GM18519 (cell line): ENCODE measurements at regions not wholly inside any gene's neighbourhood (a gene's known extent, or its start where the extent isn't known, plus 50 kb on each side); places are given as distances from the start of the nearest gene placed in this dataset.
"Not testable (repeated sequence)": the region's sequence is repeated elsewhere in the genome, so short reads cannot be mapped to it uniquely, and the experiment has no call there.

ENCODE experiments used
- ATAC-seq: cut with Tn5 transposase; IDR thresholded peaks from one replicate; pipeline ENCODE4 v1.9.1; 2021; ENCODE audit warnings: mild to moderate bottlenecking, moderate library complexity; ENCODE audit not compliant: unreplicated experiment, low FRiP score

DNA sequence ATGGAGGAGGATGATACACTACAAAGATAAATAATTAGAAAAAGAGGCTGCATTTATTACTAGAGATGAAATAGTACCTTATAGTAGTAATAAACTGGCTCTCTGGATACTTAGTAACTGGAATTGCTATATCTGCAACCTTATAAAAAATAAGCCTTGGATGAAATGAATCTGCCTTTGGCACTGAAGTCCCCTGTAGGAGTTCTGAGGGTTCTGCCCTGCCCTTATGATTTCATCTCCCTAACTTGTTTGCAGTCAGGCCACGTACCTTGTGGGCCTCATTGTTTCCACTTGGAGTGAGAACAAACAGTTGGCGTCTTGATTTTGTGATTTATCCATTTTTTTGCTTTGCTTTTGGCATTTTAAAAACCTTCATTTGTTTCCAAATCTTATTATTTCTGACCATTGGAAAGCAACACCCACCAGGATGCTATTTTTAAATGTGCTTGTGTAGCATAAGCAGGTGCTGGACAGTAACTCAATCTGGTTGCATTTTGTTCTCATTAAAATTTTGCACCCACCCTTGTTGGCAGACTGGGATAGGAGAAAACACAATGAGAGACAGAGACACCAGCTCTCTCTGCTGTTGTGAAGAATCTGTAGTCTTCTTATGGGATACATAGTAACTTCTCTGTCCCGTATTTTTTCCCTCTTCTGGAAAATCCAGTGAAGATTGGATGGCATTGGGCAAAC is 518.9 kb upstream of the SGCD start:
- no peak for ATAC-seq

GRCh38 chr5:155815248-155815647 is 511.7 kb upstream of the SGCD start:
- ATAC-seq = no peak

- ATAC-seq = no peak
These were observed 504.8 kb upstream of the SGCD start for GRCh38 chr5:155822177-155822576.

DNA sequence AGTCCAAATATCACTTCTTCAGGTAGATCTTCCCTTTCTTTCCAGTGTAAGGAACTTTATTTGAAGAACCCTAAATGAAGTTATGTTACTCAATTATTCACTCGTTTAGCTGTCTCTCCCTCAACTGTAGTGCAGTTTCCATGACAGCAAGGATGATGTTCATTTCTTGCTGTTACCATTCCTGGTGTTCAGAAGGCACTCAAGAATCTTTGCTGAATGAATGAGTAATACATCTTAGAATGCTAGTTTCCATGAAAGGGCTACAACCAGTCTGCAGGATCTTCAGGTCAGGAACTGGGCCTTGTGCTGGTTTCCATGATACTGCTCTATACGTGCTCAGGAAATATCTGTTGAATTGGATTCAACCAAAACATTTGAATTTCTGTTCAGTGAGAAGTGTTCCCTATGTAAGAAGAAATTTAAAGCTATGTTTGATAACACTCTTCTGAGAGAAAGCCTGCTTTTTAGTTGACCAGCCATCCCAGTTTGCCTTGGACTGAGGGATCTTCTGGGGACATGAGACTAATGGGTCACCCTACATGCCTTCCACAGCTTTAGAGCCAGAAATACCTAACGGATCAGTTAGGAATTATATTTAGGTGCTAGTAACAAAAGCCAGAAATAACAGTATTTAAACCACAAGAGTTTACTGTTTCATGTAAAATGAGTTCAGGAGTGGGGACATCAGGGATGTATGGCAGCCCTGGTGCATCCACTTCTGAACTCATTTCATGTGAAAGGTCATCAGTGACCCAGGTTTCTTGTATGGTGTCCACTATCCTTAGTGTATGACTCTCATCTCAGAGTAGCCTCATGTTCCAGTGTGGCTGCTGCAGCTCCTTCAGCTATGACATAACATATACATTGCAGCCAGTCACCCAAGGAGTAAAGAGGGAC is 500.1 kb upstream of the SGCD start:
- no peak for ATAC-seq

DNA sequence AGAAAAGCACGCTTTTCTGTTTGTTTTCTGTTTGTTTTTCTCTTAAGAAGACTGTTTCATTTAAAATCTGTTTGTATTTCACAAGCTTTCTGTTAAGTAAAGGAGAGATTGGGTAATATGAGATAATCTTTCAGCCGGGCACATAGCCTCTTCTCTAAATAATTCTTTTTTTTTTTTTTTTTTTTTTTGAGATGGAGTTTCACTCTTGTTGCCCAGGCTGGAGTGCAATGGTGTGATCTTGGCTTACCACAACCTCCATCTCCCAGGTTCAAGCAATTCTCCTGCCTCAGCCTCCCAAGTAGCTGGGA is 499.5 kb upstream of the SGCD start:
- ATAC-seq = not testable (repeated sequence)

GRCh38 chr5:155827949-155828348 is 499.0 kb upstream of the SGCD start:
- peak; percentile 99 for ATAC-seq

GRCh38 chr5:155831491-155831890 is 495.5 kb upstream of the SGCD start:
- no peak for ATAC-seq

- ATAC-seq = no peak
These were observed 493.7 kb upstream of the SGCD start for GRCh38 chr5:155833287-155833686.

DNA sequence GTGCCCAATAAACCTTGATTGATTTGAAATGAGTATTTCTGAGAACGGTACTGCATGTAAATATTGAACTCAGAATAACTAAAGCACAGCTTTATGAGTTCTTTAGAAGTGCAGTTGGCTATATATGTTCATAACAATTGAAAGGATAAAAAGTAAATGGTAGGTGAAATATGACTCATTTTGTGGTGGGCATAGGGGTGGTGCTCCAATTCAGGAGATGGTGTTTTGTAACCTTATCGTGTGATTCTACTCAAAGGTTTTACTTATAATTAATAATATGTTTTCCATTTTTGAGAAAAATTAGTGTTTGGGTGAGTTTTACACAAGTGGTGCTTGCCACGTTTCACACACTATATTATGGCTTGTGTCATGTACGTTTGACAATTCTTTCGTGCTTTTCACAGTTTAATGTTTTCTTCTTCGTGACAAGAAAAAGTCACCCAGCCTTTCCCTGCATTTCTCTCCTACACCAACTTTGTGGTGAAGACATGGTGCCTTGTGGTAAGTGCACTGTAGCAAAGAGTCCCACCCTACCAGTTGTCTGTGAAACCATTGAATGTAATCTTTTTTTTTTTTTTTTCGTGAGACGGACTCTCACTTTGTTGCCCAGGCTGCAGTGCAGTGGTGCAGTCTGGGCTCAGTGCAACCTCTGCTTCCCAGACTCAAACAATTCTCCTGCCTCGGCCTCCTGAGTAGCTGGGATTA is 492.5 kb upstream of the SGCD start:
- no peak for ATAC-seq

GRCh38 chr5:155836089-155836803 is 490.7 kb upstream of the SGCD start:
- no peak for ATAC-seq

DNA sequence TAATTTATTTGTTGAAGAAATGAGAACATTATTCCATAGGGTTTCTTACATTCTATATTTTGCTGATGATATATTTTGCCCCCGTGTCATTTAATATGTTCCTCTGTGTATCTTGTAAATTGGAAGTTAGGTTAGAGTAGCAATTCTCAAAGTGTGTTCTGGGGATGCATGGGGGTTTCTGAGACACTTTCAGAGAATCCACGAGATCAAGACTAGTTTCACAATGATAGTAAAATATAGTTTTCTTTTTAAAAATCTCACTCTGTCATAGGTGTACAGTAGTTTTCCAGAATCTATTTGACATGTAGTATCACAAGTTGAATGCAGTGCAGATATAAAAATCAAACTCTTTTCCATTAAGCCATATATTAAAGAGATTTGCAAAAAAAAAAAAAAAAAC is 488.6 kb upstream of the SGCD start:
- no peak for ATAC-seq

DNA sequence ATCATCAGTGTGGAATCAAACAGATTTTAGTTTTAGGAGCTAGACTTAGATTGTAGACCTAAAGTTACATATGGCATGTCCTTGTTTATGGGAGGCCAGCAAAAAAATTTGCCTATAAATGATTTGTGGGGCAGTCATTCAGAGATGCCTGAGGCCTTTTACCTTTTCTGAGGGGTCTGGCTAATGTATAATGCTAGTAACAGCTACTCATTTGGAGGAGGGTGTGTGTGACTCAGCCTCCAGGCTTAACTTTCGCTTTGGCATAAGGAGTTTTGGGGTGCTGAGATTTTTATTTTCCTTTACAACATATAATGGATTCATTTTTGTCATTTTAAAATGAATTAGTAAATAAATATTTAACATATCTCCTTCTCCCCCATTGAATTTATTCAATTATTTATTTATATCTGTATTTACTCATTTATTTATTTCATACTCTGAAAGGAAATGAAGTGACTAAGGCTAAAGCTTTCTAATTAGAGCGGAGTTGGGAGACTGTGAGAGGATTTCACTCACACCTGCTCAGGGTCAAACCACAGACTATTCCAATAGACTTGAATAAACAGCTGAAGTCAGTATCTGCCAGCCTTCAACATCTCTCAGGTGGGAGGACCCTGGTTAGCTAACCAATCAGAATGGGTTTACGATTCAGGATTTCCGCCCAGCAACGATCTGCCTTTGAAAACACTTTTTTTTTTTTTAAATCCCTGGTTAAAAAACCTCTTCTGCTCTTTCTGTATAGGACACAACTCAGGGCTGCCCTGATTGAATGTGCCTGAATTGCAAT is 487.5 kb upstream of the SGCD start:
- no peak for ATAC-seq

- no peak for ATAC-seq
These were observed 482.4 kb upstream of the SGCD start for GRCh38 chr5:155844542-155844941.

- no peak for ATAC-seq
These were observed 476.6 kb upstream of the SGCD start for GRCh38 chr5:155850370-155850769.

GRCh38 chr5:155866971-155867370 is 460.0 kb upstream of the SGCD start:
- no peak for ATAC-seq

GRCh38 chr5:155867522-155868088 is 459.4 kb upstream of the SGCD start:
- no peak for ATAC-seq

DNA sequence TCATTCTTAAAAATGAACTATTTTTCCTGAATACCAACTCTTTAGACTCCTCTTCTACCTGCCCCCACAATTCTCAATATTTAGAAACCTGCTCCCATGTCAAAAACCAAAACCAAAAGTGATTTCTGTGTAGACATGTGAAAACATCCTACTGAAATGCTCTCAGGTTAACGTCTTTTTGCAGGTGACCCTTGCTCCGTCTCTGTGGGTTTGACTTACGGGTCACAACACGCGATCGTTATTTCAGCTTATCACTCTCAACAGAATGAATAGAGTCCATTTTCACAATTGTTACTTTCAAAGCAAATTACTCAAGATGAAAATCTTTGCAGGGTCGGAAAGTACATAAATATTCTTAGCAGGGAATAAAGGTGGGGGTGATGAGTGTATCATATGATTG is 456.3 kb upstream of the SGCD start:
- no peak for ATAC-seq

- ATAC-seq = no peak
These were observed 455.3 kb upstream of the SGCD start for GRCh38 chr5:155871623-155872022.

DNA sequence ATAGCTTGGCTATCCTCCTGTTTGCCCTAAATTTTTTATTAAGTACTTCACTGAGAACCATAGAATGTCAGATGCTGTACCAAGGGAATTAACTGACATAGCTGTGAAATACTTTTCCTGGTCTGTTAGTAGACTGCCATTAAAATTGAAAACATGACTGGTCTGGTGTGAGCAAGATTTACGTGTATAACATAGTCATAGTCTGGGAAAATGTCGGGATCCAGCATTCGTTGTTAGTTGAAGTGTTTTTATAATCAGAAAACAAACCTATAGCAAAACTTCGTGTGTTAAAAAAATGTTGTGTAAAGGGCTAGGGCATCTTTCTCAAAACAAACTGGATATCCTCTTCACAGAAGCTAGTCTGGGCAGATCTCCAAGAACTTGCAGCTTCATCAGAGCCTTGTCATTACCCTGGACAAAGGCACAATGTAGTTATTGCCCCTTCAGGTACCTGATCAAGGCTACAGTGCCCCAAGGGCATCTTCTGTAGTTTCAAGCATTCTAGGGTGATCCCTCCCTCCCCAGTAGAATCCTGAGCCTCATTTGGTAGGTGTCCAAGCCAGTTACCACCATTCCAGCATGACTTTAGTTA is 454.2 kb upstream of the SGCD start:
- no peak for ATAC-seq
